CD14-positive monocyte (primary cell): ENCODE measurements at regions not wholly inside any gene's neighbourhood (a gene's known extent, or its start where the extent isn't known, plus 50 kb on each side); places are given as distances from the start of the nearest gene placed in this dataset.

ENCODE experiments used
- DNase-seq, 3 donors: peaks; one replicate each; pipeline ENCODE4 v3.0.0-alpha.2; 2011 to 2022
- H2AFZ ChIP-seq: 2 replicates; pipeline ENCODE4 v1.6.0; 2012; ENCODE audit warnings: mild to moderate bottlenecking, low read depth, low read length, inconsistent platforms; ENCODE audit not compliant: insufficient read depth, poor library complexity, severe bottlenecking
- H3K27ac ChIP-seq, 2 donors: 1 replicate in 1 of 2; 2 replicates in 1 of 2; pipeline ENCODE4 v1.5.1; 2012 to 2013; ENCODE audit warnings: low read length in 2 of 2, control low read depth in 1 of 2, inconsistent platforms in 1 of 2, low read depth in 1 of 2, mild to moderate bottlenecking in 1 of 2
- H3K27me3 ChIP-seq, 2 donors: one replicate each; pipeline versions ENCODE4 v1.6.0 to v1.6.1; 2011 to 2013; ENCODE audit warnings: low read length in 2 of 2; ENCODE audit not compliant: control insufficient read depth in 2 of 2, insufficient read depth in 2 of 2
- H3K36me3 ChIP-seq, 2 donors: replicated peaks in 1 of 2; 1 replicate in 1 of 2; 2 replicates in 1 of 2; pipeline versions ENCODE4 v1.5.1 to v1.6.1; 2012 to 2013; ENCODE audit warnings: low read length in 2 of 2, control low read depth in 1 of 2, inconsistent platforms in 1 of 2, mild to moderate bottlenecking in 1 of 2; ENCODE audit not compliant: insufficient read depth in 2 of 2, control insufficient read depth in 1 of 2
- H3K4me1 ChIP-seq, 2 donors: 1 replicate in 1 of 2; 2 replicates in 1 of 2; pipeline versions ENCODE4 v1.5.1 to v1.6.1; 2012 to 2013; ENCODE audit warnings: low read length in 2 of 2, control low read depth in 1 of 2, inconsistent platforms in 1 of 2, mild to moderate bottlenecking in 1 of 2, moderate library complexity in 1 of 2; ENCODE audit not compliant: insufficient read depth in 2 of 2, control insufficient read depth in 1 of 2
- H3K4me2 ChIP-seq: replicated peaks from 2 replicates; pipeline ENCODE3; 2012; ENCODE audit warnings: low read length, moderate library complexity, mild to moderate bottlenecking; ENCODE audit not compliant: poor library complexity, severe bottlenecking; ENCODE audit errors: extremely low read depth
- H3K4me3 ChIP-seq, 3 experiments: fragments of 200-600 bp in 1 of 3; sonication (generic) in 1 of 3; replicated peaks in 1 of 3; 1 replicate in 2 of 3; 2 replicates in 1 of 3; pipeline ENCODE4 v1.5.1; 2011 to 2013; ENCODE audit warnings: low read length in 3 of 3, mild to moderate bottlenecking in 3 of 3, control low read depth in 2 of 3, low read depth in 2 of 3, inconsistent platforms in 1 of 3, moderate library complexity in 1 of 3
- H3K79me2 ChIP-seq: 2 replicates; pipeline ENCODE4 v1.6.0; 2012; ENCODE audit warnings: mild to moderate bottlenecking, control low read depth, inconsistent platforms, low read length, moderate library complexity; ENCODE audit not compliant: insufficient read depth
- H3K9ac ChIP-seq: 2 replicates; pipeline ENCODE4 v1.6.0; 2017; ENCODE audit warnings: low read length, mild to moderate bottlenecking; ENCODE audit not compliant: insufficient read depth, poor library complexity, severe bottlenecking
- H3K9me3 ChIP-seq, 2 donors: replicated peaks in 1 of 2; 1 replicate in 1 of 2; 2 replicates in 1 of 2; pipeline versions ENCODE4 v1.5.1 to v1.6.1; 2012 to 2013; ENCODE audit warnings: low read length in 2 of 2, control low read depth in 1 of 2; ENCODE audit not compliant: control insufficient read depth in 1 of 2, insufficient read depth in 1 of 2
- H4K20me1 ChIP-seq: 2 replicates; pipeline ENCODE4 v1.6.0; 2012; ENCODE audit warnings: mild to moderate bottlenecking, low read length, control low read depth, moderate library complexity; ENCODE audit not compliant: insufficient read depth
- H3K27ac Mint-ChIP-seq, 7 donors: one replicate each; pipeline ENCODE4 v1.8.0; 2020; ENCODE audit warnings: mild to moderate bottlenecking in 7 of 7, mixed read lengths in 7 of 7, moderate library complexity in 6 of 7, inconsistent platforms in 2 of 7
- H3K27me3 Mint-ChIP-seq, 3 donors: one replicate each; pipeline ENCODE4 v1.8.0; 2021 to 2022; ENCODE audit warnings: low read depth in 3 of 3, mild to moderate bottlenecking in 3 of 3, mixed read lengths in 3 of 3, moderate library complexity in 3 of 3, inconsistent platforms in 1 of 3
- H3K36me3 Mint-ChIP-seq, 2 donors: one replicate each; pipeline ENCODE4 v1.8.0; 2020; ENCODE audit warnings: mixed read lengths in 2 of 2, inconsistent platforms in 1 of 2, mild to moderate bottlenecking in 1 of 2
- H3K4me1 Mint-ChIP-seq: one replicate; pipeline ENCODE4 v1.8.0; 2020; ENCODE audit warnings: mild to moderate bottlenecking, mixed read lengths
- H3K4me3 Mint-ChIP-seq, 2 donors: one replicate each; pipeline ENCODE4 v1.8.0; 2020; ENCODE audit warnings: mild to moderate bottlenecking in 2 of 2, mixed read lengths in 2 of 2, moderate library complexity in 1 of 2
- H3K9me3 Mint-ChIP-seq, 7 donors: one replicate each; pipeline ENCODE4 v1.8.0; 2020 to 2022; ENCODE audit warnings: mixed read lengths in 7 of 7, mild to moderate bottlenecking in 6 of 7, moderate library complexity in 6 of 7, inconsistent platforms in 2 of 7
- WGBS: methylation state at CpG from one replicate; pipeline ENCODE4 v1.1.5; 2013; ENCODE audit warnings: missing lambda C conversion rate; ENCODE audit not compliant: insufficient coverage; 5-methylcytosine and 5-hydroxymethylcytosine counted together
- intact Hi-C, 2 donors: fragments of 100-400 bp; cut with micrococcal nuclease; formaldehyde crosslinking; loops; one replicate each; pipeline versions ENCODE4 v1.15.0 to v1.15.1; 2023
- TF ChIP-seq, protein P1 (sequence below): fragments of 200-600 bp; IDR thresholded peaks from one replicate; pipeline ENCODE4 v1.8.0; 2022; ENCODE audit warnings: antibody characterized with exemption, mild to moderate bottlenecking

DNA sequence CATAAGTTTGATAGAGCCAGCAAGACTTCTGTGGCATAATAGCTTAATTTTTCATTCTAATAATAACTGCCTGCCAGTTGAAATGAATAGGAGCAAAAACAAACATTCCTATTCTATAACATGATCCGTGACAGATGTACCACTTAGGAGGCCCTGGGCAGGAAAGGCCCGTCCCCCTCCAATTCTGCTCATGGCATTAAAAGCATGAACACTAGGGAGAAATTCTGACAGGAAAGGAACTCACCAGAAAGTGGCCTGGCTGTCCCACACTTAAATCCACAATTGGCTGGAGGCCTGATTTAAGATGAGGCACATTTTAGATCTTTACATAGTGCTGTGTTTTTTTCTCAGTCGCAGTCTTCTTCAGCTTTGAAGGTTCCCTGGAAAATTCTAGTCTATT lies 261.9 kb upstream of the ETAA1 start:
- Histone ChIP-seq H3K79me2 (no peaks in the 10 kb centered on the region), H2AFZ (no peak overlapping the region)

GRCh38 chr2:67137699-67138098 lies 259.4 kb upstream of the ETAA1 start:
- Histone ChIP-seq H3K4me2 (no peak overlapping the region), H3K4me3 (no peak overlapping the region), H4K20me1 (no peaks in the 10 kb centered on the region), H2AFZ (no peak overlapping the region), H3K27me3 (no peaks in the 10 kb centered on the region), H3K27ac (no peak overlapping the region), H3K9ac (no peak overlapping the region), H3K4me1 (no peaks in the 10 kb centered on the region), H3K36me3 (no peaks in the 10 kb centered on the region), H3K9me3 (no peaks in the 10 kb centered on the region), H3K79me2 (no peaks in the 10 kb centered on the region)
- intact Hi-C loops, result no loop called here
- Mint-ChIP-seq H3K27ac (no peak overlapping the region), H3K36me3 (no peaks in the 10 kb centered on the region), H3K4me3 (no peak overlapping the region), H3K27me3 (no peaks in the 10 kb centered on the region), H3K9me3 (peaks cover 0 to 1% (median 0%) of the 10 kb centered on the region in 7 donors), H3K4me1 (no peaks in the 10 kb centered on the region)
- TF ChIP-seq, protein P1, sequence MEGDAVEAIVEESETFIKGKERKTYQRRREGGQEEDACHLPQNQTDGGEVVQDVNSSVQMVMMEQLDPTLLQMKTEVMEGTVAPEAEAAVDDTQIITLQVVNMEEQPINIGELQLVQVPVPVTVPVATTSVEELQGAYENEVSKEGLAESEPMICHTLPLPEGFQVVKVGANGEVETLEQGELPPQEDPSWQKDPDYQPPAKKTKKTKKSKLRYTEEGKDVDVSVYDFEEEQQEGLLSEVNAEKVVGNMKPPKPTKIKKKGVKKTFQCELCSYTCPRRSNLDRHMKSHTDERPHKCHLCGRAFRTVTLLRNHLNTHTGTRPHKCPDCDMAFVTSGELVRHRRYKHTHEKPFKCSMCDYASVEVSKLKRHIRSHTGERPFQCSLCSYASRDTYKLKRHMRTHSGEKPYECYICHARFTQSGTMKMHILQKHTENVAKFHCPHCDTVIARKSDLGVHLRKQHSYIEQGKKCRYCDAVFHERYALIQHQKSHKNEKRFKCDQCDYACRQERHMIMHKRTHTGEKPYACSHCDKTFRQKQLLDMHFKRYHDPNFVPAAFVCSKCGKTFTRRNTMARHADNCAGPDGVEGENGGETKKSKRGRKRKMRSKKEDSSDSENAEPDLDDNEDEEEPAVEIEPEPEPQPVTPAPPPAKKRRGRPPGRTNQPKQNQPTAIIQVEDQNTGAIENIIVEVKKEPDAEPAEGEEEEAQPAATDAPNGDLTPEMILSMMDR, result no peak
- DNase-seq, result no peak

More for the DNA sequence above, 261.9 kb upstream of the ETAA1 start:
- Histone ChIP-seq H3K27ac (no peak overlapping the region), H3K9me3 (no peaks in the 10 kb centered on the region), H3K36me3 (no peaks in the 10 kb centered on the region), H3K4me1 (no peaks in the 10 kb centered on the region), H3K4me2 (no peak overlapping the region), H3K27me3 (no peaks in the 10 kb centered on the region), H3K9ac (no peak overlapping the region), H3K4me3 (no peak overlapping the region), H4K20me1 (no peaks in the 10 kb centered on the region)
- WGBS, result 83% methylated on average over 1 of the region's 3 CpGs
- peaks cover 0 to 3% (median 0%) of the 10 kb centered on the region in 7 donors for H3K9me3 Mint-ChIP-seq
- H3K36me3 Mint-ChIP-seq, result no peaks in the 10 kb centered on the region
- no peak overlapping the region for H3K27ac Mint-ChIP-seq
- DNase-seq, result no peak
- H3K4me1 Mint-ChIP-seq, result no peaks in the 10 kb centered on the region
- TF ChIP-seq, protein P1, result no peak
- H3K27me3 Mint-ChIP-seq, result no peaks in the 10 kb centered on the region
- intact Hi-C loops, result no loop called here
- no peak overlapping the region for H3K4me3 Mint-ChIP-seq
